ENCODE measurements at regions not wholly inside any gene's neighbourhood (a gene's known extent, or its start where the extent isn't known, plus 50 kb on each side); places are given as distances from the start of the nearest gene placed in this dataset.

- no peak for DNase-seq (ENCODE audit: low spot score)
These were observed 363.8 kb upstream of the USP15 start for GRCh38 chr12:61896436-61896835.

DNA sequence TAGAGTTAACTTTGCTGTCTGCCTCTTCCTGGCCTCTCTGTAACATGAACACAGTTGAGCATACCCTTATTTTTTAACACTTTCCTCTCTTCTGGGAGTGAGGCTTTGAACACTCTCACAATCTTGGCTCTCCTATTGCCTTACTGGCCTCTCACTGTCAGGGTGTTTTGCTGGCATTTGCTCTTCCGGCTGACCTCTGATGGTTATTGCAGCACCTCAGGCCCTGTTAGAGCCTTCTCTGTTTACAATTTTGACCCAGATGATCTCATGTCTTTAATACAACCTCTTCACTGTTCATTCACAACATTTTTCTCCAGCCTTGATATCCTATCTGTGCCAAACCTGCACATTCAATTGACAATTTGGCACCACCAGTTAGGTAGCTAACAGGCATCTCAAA is 357.8 kb upstream of the USP15 start:
- no peak for DNase-seq (ENCODE audit: low spot score)

GRCh38 chr12:61911113-61911512 is 349.1 kb upstream of the USP15 start:
- no peak for DNase-seq (ENCODE audit: low spot score)

GRCh38 chr12:61915420-61915819 is 344.8 kb upstream of the USP15 start:
- DNase-seq (ENCODE audit: low spot score), result no peak

GRCh38 chr12:61916831-61917230 is 343.4 kb upstream of the USP15 start:
- peak; percentile 25 for DNase-seq (ENCODE audit: low spot score)

DNA sequence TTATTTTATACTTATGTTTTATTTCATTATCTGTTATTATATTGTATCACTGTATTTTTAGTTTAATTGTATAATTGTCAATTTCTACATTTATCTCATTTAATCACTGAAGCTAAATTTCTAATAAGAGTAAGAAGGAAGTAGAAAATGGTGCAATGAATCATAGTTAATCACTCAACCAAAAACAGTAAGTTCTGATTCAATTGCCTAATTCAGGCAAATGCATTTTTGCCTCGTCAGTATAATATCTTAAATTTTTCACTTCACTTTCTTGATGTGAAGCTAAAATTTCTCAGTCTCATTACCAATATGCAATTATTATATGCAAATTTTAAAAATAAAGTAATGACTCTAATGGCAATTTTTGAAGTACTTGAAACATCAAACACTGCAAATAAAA is 340.5 kb upstream of the USP15 start:
- no peak for DNase-seq (ENCODE audit: low spot score)

DNA sequence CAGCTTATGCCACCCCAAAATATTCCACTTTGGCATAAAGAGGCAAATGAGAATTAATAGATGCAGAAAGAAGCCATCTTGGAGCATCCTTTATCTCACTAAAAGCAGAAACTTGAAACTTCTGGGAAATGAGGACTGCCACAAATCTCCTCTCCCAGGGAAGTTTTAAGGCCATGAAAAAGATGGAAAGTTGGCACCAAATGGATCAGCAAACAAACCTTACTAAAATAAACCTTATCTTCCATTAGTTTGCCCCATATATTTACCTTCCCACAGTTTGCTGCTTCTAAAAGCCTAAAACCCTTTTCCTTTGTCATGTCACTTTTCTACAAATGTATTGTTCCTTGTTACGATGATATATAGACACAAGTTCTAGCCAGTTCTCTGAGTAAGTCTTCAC is 340.0 kb upstream of the USP15 start:
- DNase-seq (ENCODE audit: low spot score), result no peak

- DNase-seq (ENCODE audit: low spot score), result no peak
These were observed 337.1 kb upstream of the USP15 start for GRCh38 chr12:61923152-61923551.

GRCh38 chr12:61934564-61934963 is 325.6 kb upstream of the USP15 start:
- no peak for DNase-seq (ENCODE audit: low spot score)

DNA sequence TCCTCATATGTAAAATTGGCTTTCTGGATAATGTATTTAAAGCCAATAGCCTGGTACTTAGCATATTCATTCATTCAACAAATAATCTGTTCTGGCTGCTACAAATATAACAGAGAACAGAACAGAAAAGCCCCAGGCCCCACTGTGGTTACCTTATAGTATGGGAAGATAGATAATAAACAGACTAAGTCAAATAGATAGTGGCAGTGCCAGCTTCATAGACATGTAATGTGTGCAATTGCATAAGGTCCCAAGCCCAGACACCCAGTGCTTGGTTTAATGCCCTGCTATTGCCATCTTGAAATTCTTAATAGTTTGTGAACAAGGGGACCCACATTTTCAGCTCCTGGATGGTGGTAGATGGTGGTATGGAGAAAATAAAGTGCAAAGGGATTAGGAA is 320.2 kb upstream of the USP15 start:
- DNase-seq (ENCODE audit: low spot score), result no peak

DNA sequence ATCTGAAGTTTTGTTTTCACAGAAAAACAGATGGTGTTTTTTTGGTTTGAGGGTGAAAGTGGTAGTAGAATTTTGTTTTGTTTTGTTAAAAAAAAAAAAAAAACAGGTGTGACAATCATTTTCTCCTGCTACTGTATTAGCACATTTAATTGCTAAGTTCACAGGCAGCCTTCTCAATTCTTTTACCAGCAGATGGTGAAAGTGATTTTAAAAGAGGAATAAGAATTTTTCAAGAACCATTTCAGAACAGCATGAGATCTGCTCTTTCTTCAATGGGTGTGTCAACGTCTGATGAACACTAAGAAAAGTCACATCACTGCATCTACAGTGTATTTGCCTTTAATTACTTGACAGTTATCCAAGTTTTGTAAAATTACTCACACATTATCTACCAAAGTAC is 303.7 kb upstream of the USP15 start:
- no peak for DNase-seq (ENCODE audit: low spot score)

- DNase-seq (ENCODE audit: low spot score), result no peak
These were observed 285.7 kb upstream of the USP15 start for GRCh38 chr12:61974461-61974860.

GRCh38 chr12:61985830-61986229 is 274.4 kb upstream of the USP15 start:
- no peak for DNase-seq (ENCODE audit: low spot score)

DNA sequence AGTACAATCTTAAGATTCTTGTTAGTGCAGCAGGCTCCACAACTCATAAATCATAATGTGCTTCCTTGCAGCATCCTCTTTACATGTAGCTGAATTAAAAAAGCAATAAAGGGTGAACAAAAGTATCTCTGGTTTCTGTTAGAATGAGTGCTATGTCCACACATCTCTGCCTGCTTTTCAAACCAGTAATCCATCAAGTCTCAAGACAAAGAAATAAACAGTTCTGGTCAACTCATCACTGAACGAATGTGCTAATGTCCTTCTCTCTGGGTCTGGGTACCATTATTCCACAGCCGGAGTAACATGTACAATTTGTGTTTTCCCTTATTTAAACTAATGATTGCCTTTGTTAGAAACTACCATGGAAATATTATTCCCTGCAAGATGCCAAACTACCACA is 273.0 kb upstream of the USP15 start:
- no peak for DNase-seq (ENCODE audit: low spot score)

DNA sequence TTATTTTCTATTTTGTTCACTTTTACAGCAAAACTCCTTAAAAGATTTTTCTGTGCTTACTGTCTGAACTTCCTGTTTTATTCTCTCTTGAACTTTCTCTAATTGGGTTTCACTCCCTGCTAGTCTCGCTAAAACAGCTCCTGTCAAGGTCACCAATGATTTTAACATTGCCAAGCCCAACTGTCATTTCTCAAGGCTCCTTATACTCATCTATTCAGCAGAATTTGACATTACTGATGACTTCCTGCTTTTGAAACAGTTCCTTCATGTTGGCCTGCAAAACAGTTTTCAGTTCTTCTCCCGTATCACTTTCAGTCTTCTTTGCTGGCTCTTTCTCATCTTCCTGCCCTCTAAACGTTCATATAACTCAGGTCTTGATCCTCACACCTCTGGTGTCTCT is 268.5 kb upstream of the USP15 start:
- DNase-seq (ENCODE audit: low spot score), result no peak

DNA sequence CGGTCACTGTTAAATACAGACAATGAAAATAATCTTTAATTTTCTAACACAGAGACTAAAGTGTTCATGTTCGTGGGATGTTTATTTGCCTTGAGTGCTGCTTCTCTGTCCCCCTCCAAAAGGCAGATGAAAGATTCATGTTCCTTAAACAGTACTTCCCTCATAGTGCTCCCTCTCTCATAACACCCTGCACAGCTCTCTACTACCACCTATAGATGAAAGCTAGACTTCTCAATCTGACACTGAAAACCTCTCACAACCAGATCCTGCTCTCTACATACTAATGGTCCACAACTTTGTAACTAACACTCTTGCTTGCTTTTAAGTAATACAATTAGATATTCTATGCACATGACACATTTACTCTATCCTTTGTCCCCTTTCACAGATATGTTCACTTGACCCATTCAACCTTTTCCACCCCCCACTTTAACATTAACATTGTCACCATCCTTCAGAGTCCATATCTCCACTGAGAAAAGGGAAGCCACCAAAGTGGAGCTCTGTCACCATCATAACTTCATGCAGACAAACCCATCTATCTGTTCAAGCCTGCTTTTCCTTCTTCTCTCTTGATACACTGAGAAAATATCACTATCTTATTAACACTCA is 266.4 kb upstream of the USP15 start:
- peak; percentile 39 for DNase-seq (ENCODE audit: low spot score)

DNA sequence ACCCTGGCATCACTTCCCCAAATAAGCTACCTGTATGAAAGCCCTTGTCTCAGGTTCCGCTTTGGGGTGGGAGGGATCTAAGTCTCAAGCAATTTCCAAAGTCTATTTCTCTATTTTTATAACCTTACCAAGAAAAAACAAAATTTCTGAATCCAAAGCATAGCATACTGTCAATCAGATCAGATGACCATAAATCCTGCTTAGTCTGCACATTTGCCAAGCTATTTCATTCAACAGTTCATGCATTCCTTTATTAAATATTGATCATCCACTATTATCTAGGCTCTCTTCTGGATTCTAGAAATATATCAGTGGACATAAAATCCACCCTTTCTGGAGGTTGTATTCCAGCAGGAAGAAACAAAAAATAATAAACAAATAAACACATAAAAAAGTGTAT is 263.5 kb upstream of the USP15 start:
- no peak for DNase-seq (ENCODE audit: low spot score)

- no peak for DNase-seq (ENCODE audit: low spot score)
These were observed 261.4 kb upstream of the USP15 start for GRCh38 chr12:61998791-61999190.

DNA sequence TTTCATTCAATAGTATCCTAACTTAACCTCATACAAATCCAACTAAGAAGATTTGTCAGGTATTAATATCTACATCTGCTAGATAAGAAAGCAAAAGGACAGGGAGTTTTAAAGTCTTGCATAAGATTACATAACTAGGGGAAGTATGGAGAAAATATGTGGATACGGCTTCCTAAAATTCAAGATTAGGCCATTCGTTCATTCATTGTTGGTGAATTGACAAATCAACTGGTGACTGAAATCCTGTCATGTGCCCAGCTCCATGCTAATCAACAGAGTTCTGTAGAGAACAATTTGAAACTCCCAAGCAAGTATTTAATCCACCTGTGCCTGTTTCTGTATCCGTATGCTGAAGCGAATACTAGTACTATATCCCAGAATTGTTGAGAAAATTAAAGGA is 260.9 kb upstream of the USP15 start:
- DNase-seq (ENCODE audit: low spot score), result no peak

GRCh38 chr12:62001424-62001823 is 258.8 kb upstream of the USP15 start:
- DNase-seq (ENCODE audit: low spot score), result no peak

DNA sequence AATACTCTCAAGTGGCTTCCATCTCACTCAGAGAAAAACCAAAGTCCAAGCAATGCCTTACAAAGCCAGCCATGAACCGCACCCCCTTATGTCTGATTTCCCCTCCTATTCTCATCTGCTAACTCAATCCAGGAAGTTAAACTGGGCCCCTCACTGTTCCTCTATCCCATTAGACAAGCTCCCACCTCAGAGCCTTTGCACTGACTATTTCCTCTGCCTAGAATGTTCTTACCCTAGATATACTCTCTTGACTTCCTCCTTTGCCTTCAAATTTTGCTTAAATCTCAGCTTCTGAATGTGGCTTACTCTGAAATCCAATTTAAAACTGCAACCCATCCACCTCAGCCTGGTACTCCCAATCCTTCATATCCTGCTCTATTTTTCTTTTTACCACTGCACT is 257.0 kb upstream of the USP15 start:
- no peak for DNase-seq (ENCODE audit: low spot score)

DNA sequence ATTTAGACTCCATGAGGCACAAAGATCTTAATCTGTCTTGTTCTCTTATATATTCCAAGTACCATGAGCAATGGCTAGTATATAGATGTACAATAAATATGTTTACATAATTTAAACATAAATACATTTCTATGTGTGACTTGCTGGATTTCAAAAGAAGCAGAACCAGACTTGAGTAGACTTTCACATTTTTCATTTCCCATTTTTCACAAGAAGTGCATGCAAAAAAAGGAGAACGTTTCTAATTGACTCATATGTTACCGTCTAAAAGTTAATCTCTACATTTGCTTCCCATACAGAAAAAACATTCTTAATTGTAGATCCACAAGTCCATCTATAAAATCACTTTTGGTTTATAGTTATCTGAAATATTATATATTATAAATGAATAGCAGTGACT is 256.5 kb upstream of the USP15 start:
- DNase-seq (ENCODE audit: low spot score), result no peak

- no peak for DNase-seq (ENCODE audit: low spot score)
These were observed 254.6 kb upstream of the USP15 start for GRCh38 chr12:62005615-62006014.

GRCh38 chr12:62006076-62006732 is 254.0 kb upstream of the USP15 start:
- DNase-seq (ENCODE audit: low spot score), result peak; percentile 46

Measured in kidney tubule cell (primary cell).